HCT116 (cell line): ENCODE measurements at regions not wholly inside any gene's neighbourhood (a gene's known extent, or its start where the extent isn't known, plus 50 kb on each side); places are given as distances from the start of the nearest gene placed in this dataset.

ENCODE experiments used
- ATAC-seq: fragments of 200-7000 bp; cut with Tn5 transposase; 2 replicates; pipeline ENCODE4 v1.9.1; 2020; ENCODE audit warnings: mild to moderate bottlenecking, moderate library complexity
- BruUV-seq: library from RNA; stranded (reverse); fragments of 400-500 nt; replicated peaks from 2 replicates; lab custom pipeline; 2021; lab: Mats Ljungman, UMichigan
- CTCF ChIA-PET: fragments of 300-600 bp; sonication (Branson Sonifier 250); formaldehyde crosslinking; loops from one replicate; lab custom pipeline; 2021; ENCODE audit warnings: antibody characterized with exemption; lab: Charles Lee
- POLR2A ChIA-PET: fragments of 300-600, 350-600 bp; sonication (Branson Sonifier 250); formaldehyde crosslinking; loops from one replicate; lab custom pipeline; 2021; ENCODE audit warnings: antibody characterized with exemption; lab: Charles Lee
- RAD21 ChIA-PET, 2 experiments: fragments of 300-600 bp; sonication (Branson Sonifier 250); formaldehyde crosslinking; loops; one replicate each; lab custom pipeline; 2023; ENCODE audit warnings: low total read pairs in 2 of 2; ENCODE audit not compliant: uncharacterized antibody in 2 of 2, unreplicated experiment in 2 of 2, low non-redundant PET in 1 of 2; lab: Charles Lee
- DNase-seq: peaks from one replicate; pipeline ENCODE4 v3.0.0-alpha.2; 2010; ENCODE audit warnings: low read depth, low spot score
- H2AFZ ChIP-seq: fragments of 200-600 bp; shearing (Covaris generic), sonication (generic); 2 replicates; pipeline ENCODE4 v1.6.1; 2017; ENCODE audit warnings: low read depth, mixed run types, mixed read lengths, antibody characterized with exemption, low read length; ENCODE audit not compliant: poor library complexity, severe bottlenecking
- H3K27ac ChIP-seq: 2 replicates; pipeline ENCODE4 v1.5.1; 2012; ENCODE audit warnings: low read depth, low read length
- H3K27me3 ChIP-seq: fragments of 200-600 bp; sonication (generic); 2 replicates; pipeline ENCODE4 v1.6.1; 2016; ENCODE audit warnings: mixed run types, low read length, mixed read lengths; ENCODE audit not compliant: insufficient read depth
- H3K36me3 ChIP-seq, 2 experiments: fragments of 200-500 bp in 1 of 2; fragments of 200-600 bp in 1 of 2; sonication (Bioruptor generic) in 1 of 2; sonication (generic) in 1 of 2; 2 replicates each; pipeline versions ENCODE4 v1.5.1 to v1.6.1; 2014 to 2016; ENCODE audit warnings: low read length in 2 of 2, inconsistent platforms in 1 of 2, mixed read lengths in 1 of 2, mixed run types in 1 of 2; ENCODE audit not compliant: insufficient read depth in 2 of 2, control insufficient read depth in 1 of 2
- H3K4me1 ChIP-seq, 2 experiments: fragments of 200-600 bp in 1 of 2; sonication (generic) in 1 of 2; 2 replicates each; pipeline versions ENCODE4 v1.5.1 to v1.6.1; 2012 to 2017; ENCODE audit warnings: low read length in 2 of 2, inconsistent platforms in 1 of 2, mild to moderate bottlenecking in 1 of 2, mixed read lengths in 1 of 2, mixed run types in 1 of 2, moderate library complexity in 1 of 2; ENCODE audit not compliant: insufficient read depth in 2 of 2, control insufficient read depth in 1 of 2
- H3K4me2 ChIP-seq: fragments of 200-600 bp; sonication (generic); 2 replicates; pipeline ENCODE4 v1.6.1; 2017; ENCODE audit warnings: mixed run types, low read length, mixed read lengths
- H3K4me3 ChIP-seq, 2 experiments: fragments of 200-600 bp in 1 of 2; sonication (generic) in 1 of 2; replicated peaks in 1 of 2; 2 replicates each; pipeline ENCODE4 v1.5.1; 2011 to 2016; ENCODE audit warnings: low read length in 2 of 2, control low read depth in 1 of 2, low read depth in 1 of 2, mild to moderate bottlenecking in 1 of 2, mixed read lengths in 1 of 2, mixed run types in 1 of 2
- H3K79me2 ChIP-seq: fragments of 200-600 bp; sonication (generic); 2 replicates; pipeline ENCODE4 v1.6.1; 2017; ENCODE audit warnings: mild to moderate bottlenecking, mixed run types, low read length, moderate library complexity, mixed read lengths; ENCODE audit not compliant: insufficient read depth
- H3K9ac ChIP-seq: fragments of 200-600 bp; sonication (generic); 2 replicates; pipeline ENCODE4 v1.6.1; 2016; ENCODE audit warnings: low read length, mixed read lengths
- H3K9me2 ChIP-seq: fragments of 200-600 bp; sonication (generic), shearing (Covaris generic); 2 replicates; pipeline ENCODE4 v1.6.1; 2017; ENCODE audit warnings: mixed run types, mild to moderate bottlenecking, moderate library complexity; ENCODE audit not compliant: insufficient read depth
- H3K9me3 ChIP-seq, 2 experiments: fragments of 200-500 bp in 1 of 2; fragments of 200-600 bp in 1 of 2; sonication (Bioruptor generic) in 1 of 2; sonication (generic) in 1 of 2; 2 replicates each; pipeline ENCODE4 v1.6.1; 2014 to 2017; ENCODE audit warnings: low read length in 2 of 2, mixed read lengths in 2 of 2, inconsistent platforms in 1 of 2, low read depth in 1 of 2, mild to moderate bottlenecking in 1 of 2, mixed run types in 1 of 2, moderate library complexity in 1 of 2; ENCODE audit not compliant: control insufficient read depth in 1 of 2, insufficient read depth in 1 of 2
- H4K20me1 ChIP-seq: fragments of 200-600 bp; sonication (generic), shearing (Covaris generic); 2 replicates; pipeline ENCODE4 v1.6.1; 2017; ENCODE audit warnings: mixed run types, mild to moderate bottlenecking, moderate library complexity; ENCODE audit not compliant: insufficient read depth
- CBX3 ChIP-seq: IDR thresholded peaks from 2 replicates; pipeline ENCODE4 v1.6.1; 2012; ENCODE audit warnings: low read depth
- EGR1 ChIP-seq: IDR thresholded peaks from 2 replicates; pipeline ENCODE4 v1.6.1; 2012; ENCODE audit warnings: low read depth
- ELF1 ChIP-seq: IDR thresholded peaks from 2 replicates; pipeline ENCODE4 v1.6.1; 2012; ENCODE audit warnings: low read depth, borderline replicate concordance
- EZH2phosphoT487 ChIP-seq: fragments of 200-600 bp; IDR thresholded peaks from 2 replicates; pipeline ENCODE4 v1.6.1; 2018; ENCODE audit warnings: antibody characterized with exemption, borderline replicate concordance
- JUND ChIP-seq: IDR thresholded peaks from 2 replicates; pipeline ENCODE4 v1.6.1; 2012
- POLR2A ChIP-seq: IDR thresholded peaks from 2 replicates; pipeline ENCODE4 v1.7.0; 2011; ENCODE audit warnings: borderline replicate concordance; ENCODE audit not compliant: insufficient read depth, insufficient read length; ENCODE audit errors: extremely low read depth
- POLR2AphosphoS5 ChIP-seq: IDR thresholded peaks from 2 replicates; pipeline ENCODE4 v1.6.1; 2011; ENCODE audit warnings: mild to moderate bottlenecking, low read depth, low read length, moderate library complexity
- RAD21 ChIP-seq: IDR thresholded peaks from 2 replicates; pipeline ENCODE4 v1.6.1; 2012; ENCODE audit warnings: low read depth, mild to moderate bottlenecking
- SIN3A ChIP-seq: IDR thresholded peaks from 2 replicates; pipeline ENCODE4 v1.6.1; 2012; ENCODE audit warnings: low read depth
- SP1 ChIP-seq: IDR thresholded peaks from 2 replicates; pipeline ENCODE4 v1.6.1; 2012; ENCODE audit warnings: low read depth
- SRF ChIP-seq: IDR thresholded peaks from 2 replicates; pipeline ENCODE4 v1.6.1; 2012; ENCODE audit warnings: low read depth
- TCF7L2 ChIP-seq: IDR thresholded peaks from 2 replicates; pipeline ENCODE4 v1.7.0; 2011; ENCODE audit warnings: borderline replicate concordance, inconsistent platforms; ENCODE audit not compliant: insufficient read depth, insufficient read length; ENCODE audit errors: extremely low read depth
- YY1 ChIP-seq: IDR thresholded peaks from 2 replicates; pipeline ENCODE4 v1.6.1; 2011; ENCODE audit warnings: low read length, low read depth, moderate library complexity, mild to moderate bottlenecking; ENCODE audit not compliant: insufficient replicate concordance; ENCODE audit errors: extremely low read depth
- ZFX ChIP-seq: fragments of 450-650 bp; IDR thresholded peaks from 2 replicates; pipeline ENCODE4 v1.6.1; 2017
- ZNF274 ChIP-seq: fragments of 200-500 bp; sonication (Bioruptor generic); IDR thresholded peaks from 2 replicates; pipeline ENCODE4 v1.6.1; 2014; ENCODE audit warnings: mild to moderate bottlenecking, low read depth, low read length, inconsistent platforms
- intact Hi-C: fragments of 100-400 bp; cut with micrococcal nuclease; formaldehyde crosslinking; loops from 2 replicates; pipeline ENCODE4 v1.10.0; 2022
- TF ChIP-seq, protein P1 (sequence below): IDR thresholded peaks from 2 replicates; pipeline ENCODE4 v1.6.1; 2011; ENCODE audit warnings: mild to moderate bottlenecking, low read length, moderate library complexity; ENCODE audit not compliant: insufficient replicate concordance; ENCODE audit errors: extremely low read depth
- TF ChIP-seq, protein P2 (sequence below): IDR thresholded peaks from 2 replicates; pipeline ENCODE4 v1.6.1; 2012

DNA sequence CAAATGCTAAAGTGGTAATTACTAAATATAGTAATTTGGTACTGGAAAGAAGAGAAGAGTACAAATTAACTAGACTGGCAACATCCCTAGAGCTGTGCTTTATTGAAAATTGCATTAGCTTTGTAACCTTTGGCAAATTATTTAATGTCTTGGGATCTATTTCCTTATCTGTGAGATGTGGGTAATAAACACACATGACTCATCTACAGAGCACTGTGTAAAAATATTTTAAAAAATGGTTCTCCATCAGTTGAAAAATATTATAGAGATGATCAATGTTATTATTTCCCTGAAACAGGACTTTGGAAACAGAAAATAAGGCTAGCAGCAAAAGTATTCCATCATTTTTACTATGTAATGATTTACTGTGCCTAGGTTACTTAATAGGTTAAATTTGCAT, 1698.8 kb upstream of the CDH9 start:
- no peak overlapping the region for H3K4me3 ChIP-seq
- intact Hi-C loops, result no loop called here
- BruUV-seq, result no TSS peak

More for the DNA sequence above, 1698.8 kb upstream of the CDH9 start:
- H3K27ac ChIP-seq, result no peak overlapping the region
- CTCF ChIA-PET, result no interaction called here
- no peaks in the 10 kb centered on the region for H3K27me3 ChIP-seq
- POLR2A ChIA-PET, result no interaction called here
- TF ChIP-seq EGR1 (no peak), ZFX (no peak), JUND (no peak), CBX3 (no peak), POLR2AphosphoS5 (no peak), POLR2A (no peak), YY1 (no peak), TCF7L2 (no peak), SP1 (no peak), EZH2phosphoT487 (no peak), ZNF274 (no peak), SRF (no peak), ELF1 (no peak), RAD21 (no peak), SIN3A (no peak)
- TF ChIP-seq, protein P1, sequence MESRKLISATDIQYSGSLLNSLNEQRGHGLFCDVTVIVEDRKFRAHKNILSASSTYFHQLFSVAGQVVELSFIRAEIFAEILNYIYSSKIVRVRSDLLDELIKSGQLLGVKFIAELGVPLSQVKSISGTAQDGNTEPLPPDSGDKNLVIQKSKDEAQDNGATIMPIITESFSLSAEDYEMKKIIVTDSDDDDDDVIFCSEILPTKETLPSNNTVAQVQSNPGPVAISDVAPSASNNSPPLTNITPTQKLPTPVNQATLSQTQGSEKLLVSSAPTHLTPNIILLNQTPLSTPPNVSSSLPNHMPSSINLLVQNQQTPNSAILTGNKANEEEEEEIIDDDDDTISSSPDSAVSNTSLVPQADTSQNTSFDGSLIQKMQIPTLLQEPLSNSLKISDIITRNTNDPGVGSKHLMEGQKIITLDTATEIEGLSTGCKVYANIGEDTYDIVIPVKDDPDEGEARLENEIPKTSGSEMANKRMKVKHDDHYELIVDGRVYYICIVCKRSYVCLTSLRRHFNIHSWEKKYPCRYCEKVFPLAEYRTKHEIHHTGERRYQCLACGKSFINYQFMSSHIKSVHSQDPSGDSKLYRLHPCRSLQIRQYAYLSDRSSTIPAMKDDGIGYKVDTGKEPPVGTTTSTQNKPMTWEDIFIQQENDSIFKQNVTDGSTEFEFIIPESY, result no peak
- TF ChIP-seq, protein P2, sequence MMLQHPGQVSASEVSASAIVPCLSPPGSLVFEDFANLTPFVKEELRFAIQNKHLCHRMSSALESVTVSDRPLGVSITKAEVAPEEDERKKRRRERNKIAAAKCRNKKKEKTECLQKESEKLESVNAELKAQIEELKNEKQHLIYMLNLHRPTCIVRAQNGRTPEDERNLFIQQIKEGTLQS, result no peak
- TF ChIP-seq, all 23 proteins: peak for 0
- Histone ChIP-seq H2AFZ (no peak overlapping the region), H3K4me2 (no peak overlapping the region), H3K79me2 (no peaks in the 10 kb centered on the region), H3K9me3 (peaks cover 9 to 22% of the 10 kb centered on the region in 2 experiments; a peak in 2 of 4 replicates), H3K9me2 (no peaks in the 10 kb centered on the region), H3K4me1 (no peaks in the 10 kb centered on the region), H4K20me1 (no peaks in the 10 kb centered on the region), H3K36me3 (no peaks in the 10 kb centered on the region), H3K9ac (no peak overlapping the region)
- RAD21 ChIA-PET, result no interaction called here
- no peak for DNase-seq
- ATAC-seq, result no peak
